Panc1 (cell line): ENCODE measurements at regions not wholly inside any gene's neighbourhood (a gene's known extent, or its start where the extent isn't known, plus 50 kb on each side); places are given as distances from the start of the nearest gene placed in this dataset.

Source experiments
- ATAC-seq: fragments of 200-7000 bp; cut with Tn5 transposase; 2 replicates; pipeline ENCODE4 v1.9.1; 2020; ENCODE audit warnings: mild to moderate bottlenecking, moderate library complexity
- BruUV-seq: library from RNA; stranded (reverse); fragments of 400-500 nt; replicated peaks from 2 replicates; lab custom pipeline; 2021; lab: Mats Ljungman, UMichigan
- CTCF ChIA-PET: fragments of 300-600 bp; sonication (Branson Sonifier 250); formaldehyde crosslinking; loops from one replicate; lab custom pipeline; 2022; ENCODE audit warnings: antibody characterized with exemption; lab: Charles Lee
- POLR2A ChIA-PET: fragments of 300-600 bp; sonication (Branson Sonifier 250); formaldehyde crosslinking; loops from one replicate; lab custom pipeline; 2022; ENCODE audit warnings: antibody characterized with exemption; lab: Charles Lee
- DNase-seq: peaks from one replicate; pipeline ENCODE4 v3.0.0-alpha.2; 2010; ENCODE audit warnings: low read depth, low spot score
- H3K27ac ChIP-seq: 2 replicates; pipeline ENCODE4 v1.5.1; 2011; ENCODE audit warnings: mild to moderate bottlenecking, low read length, inconsistent platforms
- H3K27me3 ChIP-seq: fragments of 200-500 bp; sonication (Bioruptor generic); 2 replicates; pipeline ENCODE4 v1.6.0; 2014; ENCODE audit warnings: low read length, inconsistent platforms; ENCODE audit not compliant: control insufficient read depth, insufficient read depth
- H3K36me3 ChIP-seq: fragments of 200-500 bp; sonication (Bioruptor generic); 2 replicates; pipeline ENCODE4 v1.5.1; 2014; ENCODE audit warnings: inconsistent platforms, mild to moderate bottlenecking, low read length, moderate library complexity; ENCODE audit not compliant: control insufficient read depth, insufficient read depth
- H3K4me1 ChIP-seq: 2 replicates; pipeline ENCODE4 v1.5.1; 2011; ENCODE audit warnings: inconsistent platforms, mild to moderate bottlenecking, low read length, moderate library complexity; ENCODE audit not compliant: control insufficient read depth, insufficient read depth
- H3K4me3 ChIP-seq, 2 experiments: 2 replicates each; pipeline ENCODE4 v1.5.1; 2011 to 2012; ENCODE audit warnings: low read depth in 2 of 2, low read length in 2 of 2, mild to moderate bottlenecking in 2 of 2, inconsistent platforms in 1 of 2, moderate library complexity in 1 of 2
- H3K9me3 ChIP-seq: fragments of 200-500 bp; sonication (Bioruptor generic); 2 replicates; pipeline ENCODE4 v1.5.1; 2014; ENCODE audit warnings: low read depth, mild to moderate bottlenecking, inconsistent platforms, low read length, moderate library complexity; ENCODE audit not compliant: control insufficient read depth, insufficient read depth
- CTCF ChIP-seq: fragments of 450-650 bp; IDR thresholded peaks from 2 replicates; pipeline ENCODE4 v1.5.1; 2017; ENCODE audit warnings: mild to moderate bottlenecking
- POLR2AphosphoS5 ChIP-seq: IDR thresholded peaks from 2 replicates; pipeline ENCODE4 v1.6.1; 2012; ENCODE audit warnings: mild to moderate bottlenecking, low read depth, low read length, moderate library complexity
- REST ChIP-seq, 2 experiments: IDR thresholded peaks; 2 replicates each; pipeline ENCODE4 v1.6.1; 2011 to 2012; ENCODE audit warnings: low read depth in 2 of 2, control low read depth in 1 of 2, low read length in 1 of 2, mild to moderate bottlenecking in 1 of 2, moderate library complexity in 1 of 2; ENCODE audit not compliant: insufficient read depth in 1 of 2
- SIN3A ChIP-seq: IDR thresholded peaks from 2 replicates; pipeline ENCODE4 v1.6.1; 2012; ENCODE audit warnings: low read depth, mild to moderate bottlenecking, low read length, moderate library complexity, borderline replicate concordance; ENCODE audit not compliant: insufficient read depth
- TCF7L2 ChIP-seq: IDR thresholded peaks from 2 replicates; pipeline ENCODE4 v1.6.1; 2011; ENCODE audit warnings: mild to moderate bottlenecking, low read depth, low read length, inconsistent platforms
- in situ Hi-C: cut with HindIII; loops from 2 replicates; pipeline ENCODE4 v1.10.0; 2016; ENCODE audit warnings: low sequenced_read_pairs, low pct_unique_long_range_greater_than_20kb
- intact Hi-C: fragments of 100-400 bp; cut with micrococcal nuclease; formaldehyde crosslinking; loops from one replicate; pipeline ENCODE4 v1.10.0; 2022; ENCODE audit not compliant: unreplicated experiment

GRCh38 chr2:204495381-204495780, 49.9 kb upstream of the PARD3B start:
- H3K4me1 ChIP-seq = no peaks in the 10 kb centered on the region
- intact Hi-C loops (no loop called here), in situ Hi-C loops (no loop called here)
- TF ChIP-seq SIN3A (no peak), REST (IDR thresholded peaks at IDR 0.05; ENCODE audit: insufficient read depth in 1 of 2, low read depth in 2 of 2, low read length in 1 of 2) (no peak), TCF7L2 (no peak), POLR2AphosphoS5 (no peak), CTCF (no peak)
- ATAC-seq (no peak), DNase-seq (no peak)
- ChIA-PET POLR2A (no interaction called here), CTCF (no interaction called here)
- no peaks in the 10 kb centered on the region for H3K27me3 ChIP-seq
- H3K4me3 ChIP-seq = no peak overlapping the region
- H3K36me3 ChIP-seq = no peaks in the 10 kb centered on the region
- H3K27ac ChIP-seq = no peak overlapping the region
- H3K9me3 ChIP-seq = no peaks in the 10 kb centered on the region
- BruUV-seq = no TSS peak
